LNCaP clone FGC (cell line): ENCODE measurements at regions not wholly inside any gene's neighbourhood (a gene's known extent, or its start where the extent isn't known, plus 50 kb on each side); places are given as distances from the start of the nearest gene placed in this dataset.

ENCODE experiments used
- DNase-seq: peaks from one replicate; pipeline ENCODE4 v3.0.0-alpha.2; 2011; ENCODE audit warnings: low read depth
- H3K4me3 ChIP-seq: 2 replicates; pipeline ENCODE4 v1.5.1; 2011; ENCODE audit warnings: mild to moderate bottlenecking, low read depth, low read length, control low read depth
- CTCF ChIP-seq: IDR thresholded peaks from 2 replicates; pipeline ENCODE4 v1.5.1; 2012; ENCODE audit warnings: mild to moderate bottlenecking; ENCODE audit not compliant: control insufficient read depth, insufficient read depth; ENCODE audit errors: extremely low read depth

GRCh38 chr21:21605521-21605920 lies 607.3 kb downstream of the NCAM2 start:
- no peak overlapping the region for H3K4me3 ChIP-seq
- DNase-seq: no peak
- TF ChIP-seq CTCF: no peak

GRCh38 chr21:21606041-21606440 lies 607.8 kb downstream of the NCAM2 start:
- DNase-seq: no peak
- H3K4me3 ChIP-seq: no peak overlapping the region
- no peak for TF ChIP-seq CTCF

DNA sequence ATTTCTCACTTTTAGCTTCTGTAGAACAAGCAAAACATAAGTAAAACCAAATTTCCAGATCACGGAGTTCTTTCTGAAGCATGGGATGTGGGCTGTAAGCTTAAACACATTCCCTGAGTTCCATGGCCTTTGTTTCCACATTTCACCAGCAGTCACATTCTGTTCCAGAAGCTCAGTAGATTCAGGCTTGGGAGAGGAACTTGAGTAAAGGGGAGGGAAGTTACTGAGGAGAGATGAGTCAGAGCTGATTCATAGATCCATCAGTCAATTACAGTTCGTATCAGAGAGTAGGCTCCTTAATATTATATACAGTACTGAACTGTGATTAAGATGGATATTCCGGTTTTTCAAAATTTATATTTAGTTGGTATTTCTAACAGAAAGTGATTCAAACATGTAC lies 614.3 kb downstream of the NCAM2 start:
- DNase-seq: no peak

DNA sequence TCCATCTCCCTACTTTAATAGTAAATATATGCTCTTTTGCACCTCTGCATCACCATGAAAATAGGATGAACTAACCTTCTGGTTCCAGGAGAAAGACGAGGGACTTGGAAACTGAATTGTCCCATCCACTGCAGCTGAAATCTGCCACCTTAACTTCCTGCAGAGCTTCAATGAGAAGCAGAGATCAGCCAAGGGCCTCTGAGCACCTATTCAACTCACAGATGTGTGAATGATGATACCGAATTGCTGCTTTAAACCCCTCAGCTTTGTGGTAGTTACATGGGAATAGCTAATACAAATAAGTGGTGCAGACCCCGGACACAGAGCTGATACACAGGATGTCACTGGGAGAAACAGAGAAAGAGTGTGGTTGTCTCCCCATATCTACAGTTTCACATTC lies 616.8 kb downstream of the NCAM2 start:
- no peak for DNase-seq
- no peak for TF ChIP-seq CTCF
- H3K4me3 ChIP-seq: no peak overlapping the region

More for the DNA sequence above, 614.3 kb downstream of the NCAM2 start:
- H3K4me3 ChIP-seq: no peak overlapping the region
- no peak for TF ChIP-seq CTCF

- no peak for DNase-seq
- TF ChIP-seq CTCF: no peak
- H3K4me3 ChIP-seq: no peak overlapping the region
Measured at GRCh38 chr21:21622460-21623234, 624.4 kb downstream of the NCAM2 start.

DNA sequence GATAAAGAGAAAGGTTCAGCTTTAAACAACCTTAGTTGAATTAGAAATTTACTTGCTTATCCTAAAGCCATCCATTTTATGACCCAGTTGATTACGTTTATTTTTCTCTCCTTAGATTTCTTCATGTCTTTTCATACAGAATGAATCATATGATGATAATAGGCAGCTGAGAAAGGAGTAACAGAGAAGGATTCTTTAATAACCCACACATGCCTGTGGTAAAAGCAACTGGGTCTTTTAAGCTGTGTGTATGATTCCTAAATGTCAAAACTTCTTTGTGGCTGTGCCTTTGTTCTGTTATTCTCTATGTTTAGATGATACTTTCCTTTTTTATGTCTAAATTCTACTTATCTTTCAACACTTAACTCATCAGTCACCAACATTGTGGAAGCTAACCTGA lies 626.5 kb downstream of the NCAM2 start:
- DNase-seq: no peak
- no peak for TF ChIP-seq CTCF
- no peak overlapping the region for H3K4me3 ChIP-seq

DNA sequence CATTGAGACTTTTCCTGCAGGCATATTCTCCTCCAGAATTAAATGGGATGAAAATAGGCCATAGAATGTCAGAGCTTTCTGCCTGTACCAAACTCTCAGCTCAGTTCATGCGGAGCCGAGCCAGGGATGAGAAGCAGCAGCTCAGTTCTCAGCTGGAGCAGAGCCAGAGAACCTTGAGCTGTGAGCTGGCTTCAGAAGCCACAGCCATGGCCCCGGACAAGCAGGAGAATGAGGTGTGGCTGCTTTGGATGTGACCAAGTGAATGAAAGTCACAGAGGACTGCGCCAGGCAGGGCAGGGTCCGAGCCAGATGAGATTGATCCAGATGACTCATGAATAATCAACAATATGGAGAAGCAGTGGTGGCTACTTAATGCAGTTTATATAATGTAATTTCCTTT lies 633.8 kb downstream of the NCAM2 start:
- H3K4me3 ChIP-seq: no peak overlapping the region
- no peak for DNase-seq
- no peak for TF ChIP-seq CTCF
